ENCODE measurements at regions not wholly inside any gene's neighbourhood (a gene's known extent, or its start where the extent isn't known, plus 50 kb on each side); places are given as distances from the start of the nearest gene placed in this dataset.

DNA sequence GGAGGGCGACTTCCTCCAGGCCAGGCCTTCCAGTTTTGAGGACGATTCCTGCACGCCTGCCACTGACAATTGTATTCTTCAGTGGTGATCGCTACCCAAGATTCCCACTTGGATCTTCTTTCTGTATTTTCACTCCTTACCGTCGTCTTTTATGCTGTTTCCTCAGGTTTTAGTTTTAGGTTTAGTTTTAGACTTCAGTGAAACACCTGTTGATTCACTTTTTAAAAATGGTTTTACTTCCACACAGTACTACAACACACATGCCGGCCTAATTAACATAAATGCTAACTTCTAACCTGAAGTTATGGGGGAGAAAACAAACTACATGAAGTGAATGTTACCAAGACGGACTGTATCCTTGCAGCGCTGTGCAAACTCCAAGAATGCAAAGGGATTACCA, 530.6 kb upstream of the MGMT start:
- H3K4me3 ChIP-seq (ENCODE audit: low read depth, low read length), result no peak overlapping the region
- CTCF ChIA-PET, result no interaction called here
- POLR2A ChIA-PET, result no interaction called here
- no peak for TF ChIP-seq CTCF (IDR thresholded peaks at IDR 0.05; ENCODE audit: insufficient read depth, low read length, missing control alignments)
- no peak for DNase-seq (ENCODE audit: low read depth, low spot score)

DNA sequence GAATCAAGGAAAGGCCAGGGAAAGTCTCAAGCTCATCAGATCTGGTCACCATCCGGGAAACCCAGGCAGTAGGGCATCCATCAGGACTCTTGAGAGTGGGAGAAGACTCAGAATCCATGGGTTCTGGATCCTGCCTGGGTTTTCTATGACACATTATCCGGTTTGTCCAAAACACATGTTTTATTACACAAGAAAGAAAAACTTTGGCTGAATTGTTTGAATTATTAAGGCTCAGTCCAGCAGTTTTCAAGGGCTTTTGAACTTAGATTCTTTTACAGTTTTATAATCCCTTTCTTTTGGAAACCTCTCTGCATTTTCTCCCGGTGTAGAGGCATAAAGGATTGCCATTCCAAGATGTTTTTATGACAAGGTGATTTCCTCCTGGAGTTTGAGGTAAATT, 528.5 kb upstream of the MGMT start:
- ChIA-PET POLR2A (no interaction called here), CTCF (no interaction called here)
- H3K4me3 ChIP-seq (ENCODE audit: low read depth, low read length), result no peak overlapping the region
- no peak for DNase-seq (ENCODE audit: low read depth, low spot score)
- no peak for TF ChIP-seq CTCF (IDR thresholded peaks at IDR 0.05; ENCODE audit: insufficient read depth, low read length, missing control alignments)

DNA sequence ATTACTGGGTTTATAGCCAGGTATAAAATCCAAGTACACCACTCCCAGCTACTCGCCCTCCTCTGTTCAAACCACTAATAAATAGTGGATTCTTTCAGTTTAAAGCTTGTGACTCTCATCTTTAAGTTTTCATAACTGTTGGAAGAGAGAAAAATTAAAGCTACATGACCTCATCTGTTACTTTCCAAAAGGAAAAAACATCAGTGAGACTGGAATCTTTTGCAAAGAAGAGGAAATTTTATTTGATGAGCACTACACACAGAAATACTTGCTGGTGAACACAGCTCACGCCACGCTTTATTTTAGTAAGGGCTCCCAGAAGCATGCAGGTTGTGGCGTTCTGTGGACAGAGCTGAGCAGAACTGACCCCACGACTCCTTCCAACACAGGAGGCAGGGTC, 527.0 kb upstream of the MGMT start:
- TF ChIP-seq CTCF (IDR thresholded peaks at IDR 0.05; ENCODE audit: insufficient read depth, low read length, missing control alignments), result no peak
- no peak for DNase-seq (ENCODE audit: low read depth, low spot score)
- ChIA-PET CTCF (no interaction called here), POLR2A (no interaction called here)
- no peak overlapping the region for H3K4me3 ChIP-seq (ENCODE audit: low read depth, low read length)

DNA sequence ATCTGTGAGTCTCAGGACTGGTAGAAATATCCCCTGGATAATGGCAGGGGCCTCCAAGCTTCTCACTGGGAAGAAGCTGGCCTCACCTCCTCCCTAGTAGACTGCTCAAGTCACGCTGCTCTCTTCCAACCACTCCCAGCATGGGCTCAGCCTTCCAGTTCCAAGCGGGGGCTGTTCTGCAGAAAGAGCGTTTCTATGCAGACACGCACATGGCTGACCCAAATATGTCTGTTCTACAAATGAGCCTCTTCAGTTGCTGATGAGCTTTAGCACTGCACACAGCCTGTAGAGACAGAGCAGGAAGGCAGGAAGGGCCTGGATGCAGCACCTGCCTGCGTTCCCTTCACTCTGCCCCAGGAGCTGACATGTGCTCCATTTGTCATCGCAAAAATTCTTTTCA, 523.9 kb upstream of the MGMT start:
- CTCF ChIA-PET, result no interaction called here
- DNase-seq (ENCODE audit: low read depth, low spot score), result no peak
- no peak overlapping the region for H3K4me3 ChIP-seq (ENCODE audit: low read depth, low read length)
- POLR2A ChIA-PET, result no interaction called here
- no peak for TF ChIP-seq CTCF (IDR thresholded peaks at IDR 0.05; ENCODE audit: insufficient read depth, low read length, missing control alignments)

- ChIA-PET CTCF (no interaction called here), POLR2A (no interaction called here)
- H3K4me3 ChIP-seq (ENCODE audit: low read depth, low read length), result no peak overlapping the region
- no peak for TF ChIP-seq CTCF (IDR thresholded peaks at IDR 0.05; ENCODE audit: insufficient read depth, low read length, missing control alignments)
- no peak for DNase-seq (ENCODE audit: low read depth, low spot score)
Measured at GRCh38 chr10:128945398-128945797, 521.6 kb upstream of the MGMT start.

DNA sequence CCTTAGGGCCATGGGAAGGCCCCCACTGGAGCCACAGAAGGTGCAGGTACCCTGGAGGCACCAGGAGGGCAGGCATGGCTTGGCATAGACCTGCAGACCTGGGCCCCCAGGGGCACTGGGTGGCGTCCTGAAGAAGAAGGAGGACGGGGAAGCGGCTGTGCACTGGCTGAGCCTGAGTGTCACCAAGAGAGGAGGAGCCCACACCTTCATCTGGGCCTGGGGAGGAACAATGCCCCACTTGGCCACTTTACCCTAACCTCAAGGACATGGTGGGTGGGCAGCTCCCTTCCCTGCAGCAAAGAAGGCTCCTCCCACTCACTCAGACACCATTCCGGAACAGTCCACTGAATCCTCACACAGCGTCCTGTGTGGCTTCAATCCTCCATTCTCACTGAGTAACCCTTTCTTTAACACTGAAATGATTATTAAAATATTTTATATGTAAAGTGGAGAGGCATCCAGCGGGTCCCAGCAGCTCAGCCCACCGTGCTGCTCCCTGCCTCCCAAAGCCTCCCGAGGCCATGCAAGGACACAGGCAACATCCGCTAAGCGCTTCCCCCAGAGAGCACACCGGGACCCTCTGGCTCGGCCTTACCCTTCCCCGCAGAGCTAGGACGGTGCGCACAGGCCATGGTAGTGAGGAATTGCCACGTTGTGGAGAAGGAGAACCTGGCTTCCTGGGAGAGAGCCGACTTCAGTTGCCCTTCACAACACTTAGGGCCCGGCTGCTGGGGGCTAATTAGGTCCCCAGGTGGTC, 516.7 kb upstream of the MGMT start:
- TF ChIP-seq CTCF (IDR thresholded peaks at IDR 0.05; ENCODE audit: insufficient read depth, low read length, missing control alignments), result no peak

More for the DNA sequence above, 516.7 kb upstream of the MGMT start:
- no peak overlapping the region for H3K4me3 ChIP-seq (ENCODE audit: low read depth, low read length)
- no peak for DNase-seq (ENCODE audit: low read depth, low spot score)
- CTCF ChIA-PET, result no interaction called here
- POLR2A ChIA-PET, result no interaction called here
